SK-N-SH (cell line): ENCODE measurements at regions not wholly inside any gene's neighbourhood (a gene's known extent, or its start where the extent isn't known, plus 50 kb on each side); places are given as distances from the start of the nearest gene placed in this dataset.
A peak's percentile ranks its signal among the peaks of the same experiment; 100 is the strongest.

Source experiments
- CTCF ChIA-PET: fragments of 300-600, 350-600 bp; formaldehyde crosslinking; extraction: SDS; loops from one replicate; lab custom pipeline; 2021; lab: Yijun Ruan, JAX
- POLR2A ChIA-PET: fragments of 350-600 bp; sonication (Branson Sonifier 250); formaldehyde crosslinking; extraction: SDS; loops from one replicate; lab custom pipeline; 2020; ENCODE audit warnings: antibody characterized with exemption, inconsistent platforms; lab: Yijun Ruan, JAX
- DNase-seq: peaks from one replicate; pipeline ENCODE4 v3.0.0; 2012
- H2AFZ ChIP-seq: fragments of 200-600 bp; sonication (generic); 2 replicates; pipeline ENCODE4 v1.8.1; 2016; ENCODE audit warnings: antibody characterized with exemption, mild to moderate bottlenecking, low read depth
- H3F3A ChIP-seq: fragments of 200-600 bp; sonication (generic); replicated peaks from 2 replicates; pipeline ENCODE3; 2016; ENCODE audit warnings: antibody characterized with exemption, mild to moderate bottlenecking; ENCODE audit not compliant: insufficient read depth
- H3K27ac ChIP-seq, 2 experiments: fragments of 200-500 bp in 1 of 2; fragments of 200-600 bp in 1 of 2; sonication (Bioruptor generic) in 1 of 2; sonication (generic), shearing (Covaris generic) in 1 of 2; 2 replicates each; pipeline versions ENCODE4 v1.5.1 to v1.6.1; 2014 to 2016; ENCODE audit warnings: low read depth in 2 of 2, inconsistent platforms in 1 of 2, low read length in 1 of 2, mild to moderate bottlenecking in 1 of 2, mixed read lengths in 1 of 2
- H3K27me3 ChIP-seq: fragments of 200-600 bp; sonication (generic), shearing (Covaris generic); 2 replicates; pipeline ENCODE4 v1.6.1; 2016; ENCODE audit warnings: mixed run types; ENCODE audit not compliant: insufficient read depth
- H3K36me3 ChIP-seq, 2 experiments: fragments of 200-500 bp in 1 of 2; fragments of 200-600 bp in 1 of 2; sonication (Bioruptor generic) in 1 of 2; sonication (generic) in 1 of 2; replicated peaks in 1 of 2; 2 replicates each; pipeline versions ENCODE3 to v1.5.1; 2014 to 2016; ENCODE audit warnings: low read length in 1 of 2, mild to moderate bottlenecking in 1 of 2; ENCODE audit not compliant: insufficient read depth in 2 of 2, control insufficient read depth in 1 of 2
- H3K4me1 ChIP-seq, 2 experiments: fragments of 200-500 bp in 1 of 2; fragments of 200-600 bp in 1 of 2; sonication (Bioruptor generic) in 1 of 2; sonication (generic), shearing (Covaris generic) in 1 of 2; 2 replicates each; pipeline versions ENCODE4 v1.5.1 to v1.6.1; 2014 to 2016; ENCODE audit warnings: low read depth in 1 of 2, low read length in 1 of 2, mixed run types in 1 of 2; ENCODE audit not compliant: insufficient read depth in 2 of 2, control insufficient read depth in 1 of 2
- H3K4me2 ChIP-seq: fragments of 200-600 bp; sonication (generic), shearing (Covaris generic); 2 replicates; pipeline ENCODE4 v1.6.1; 2017; ENCODE audit warnings: mixed run types
- H3K4me3 ChIP-seq, 2 experiments: fragments of 200-500 bp in 1 of 2; fragments of 200-600 bp in 1 of 2; sonication (Bioruptor generic) in 1 of 2; sonication (generic), shearing (Covaris generic) in 1 of 2; 2 replicates each; pipeline versions ENCODE4 v1.5.1 to v1.8.1; 2014 to 2016; ENCODE audit warnings: low read depth in 2 of 2, inconsistent platforms in 1 of 2, low read length in 1 of 2, mild to moderate bottlenecking in 1 of 2, mixed read lengths in 1 of 2, moderate library complexity in 1 of 2
- H3K79me2 ChIP-seq: fragments of 200-600 bp; sonication (generic); 2 replicates; pipeline ENCODE4 v1.8.1; 2017; ENCODE audit warnings: mild to moderate bottlenecking; ENCODE audit not compliant: insufficient read depth
- H3K9ac ChIP-seq: fragments of 200-600 bp; sonication (generic); 2 replicates; pipeline ENCODE4 v1.6.1; 2017; ENCODE audit warnings: mixed run types
- H3K9me2 ChIP-seq: fragments of 200-600 bp; sonication (generic); 2 replicates; pipeline ENCODE4 v1.6.1; 2017; ENCODE audit warnings: mixed run types
- H3K9me3 ChIP-seq: fragments of 200-600 bp; sonication (generic); 2 replicates; pipeline ENCODE4 v1.6.1; 2017; ENCODE audit warnings: mixed run types, mild to moderate bottlenecking, moderate library complexity
- H4K20me1 ChIP-seq: fragments of 200-600 bp; sonication (generic); 2 replicates; pipeline ENCODE4 v1.6.1; 2017; ENCODE audit warnings: mild to moderate bottlenecking, mixed run types; ENCODE audit not compliant: insufficient read depth
- CTCF ChIP-seq: fragments of 200-600 bp; sonication (generic); IDR thresholded peaks from 2 replicates; pipeline ENCODE4 v1.6.1; 2017; ENCODE audit warnings: antibody characterized with exemption, mild to moderate bottlenecking, moderate library complexity
- ELF1 ChIP-seq: IDR thresholded peaks from 2 replicates; pipeline ENCODE4 v1.4.0; 2012
- FOXJ3 ChIP-seq: sonication (generic); formaldehyde crosslinking; IDR thresholded peaks from 2 replicates; pipeline ENCODE4 v1.5.1; 2020; ENCODE audit warnings: mild to moderate bottlenecking, missing genetic modification reagents
- GABPA ChIP-seq: IDR thresholded peaks from 2 replicates; pipeline ENCODE4 v1.4.0; 2012; ENCODE audit warnings: low read depth, mild to moderate bottlenecking
- GATA2 ChIP-seq: sonication (generic); formaldehyde crosslinking; IDR thresholded peaks from 2 replicates; pipeline ENCODE4 v1.5.0; 2020; ENCODE audit warnings: mild to moderate bottlenecking, missing genetic modification reagents
- IRF3 ChIP-seq: fragments of 150-350 bp; IDR thresholded peaks from 2 replicates; pipeline ENCODE4 v1.6.1; 2016; ENCODE audit warnings: mild to moderate bottlenecking, low read depth, low read length
- JUND ChIP-seq: IDR thresholded peaks from 2 replicates; pipeline ENCODE4 v1.4.0; 2012
- MAX ChIP-seq: IDR thresholded peaks from 2 replicates; pipeline ENCODE4 v1.4.0; 2012; ENCODE audit warnings: low read depth
- NFIC ChIP-seq: IDR thresholded peaks from 2 replicates; pipeline ENCODE4 v1.4.0; 2012; ENCODE audit warnings: borderline replicate concordance
- PBX3 ChIP-seq: IDR thresholded peaks from 2 replicates; pipeline ENCODE4; 2012
- POLR2AphosphoS5 ChIP-seq: IDR thresholded peaks from 2 replicates; pipeline ENCODE4 v1.6.1; 2012; ENCODE audit warnings: low read depth, low read length
- RCOR1 ChIP-seq: fragments of 150-350 bp; IDR thresholded peaks from 2 replicates; pipeline ENCODE4 v1.6.1; 2017; ENCODE audit warnings: antibody characterized with exemption, low read length
- RFX5 ChIP-seq: IDR thresholded peaks from 2 replicates; pipeline ENCODE4 v1.6.1; 2012; ENCODE audit warnings: mild to moderate bottlenecking, improper control_type of control experiment, low read length
- RXRA ChIP-seq: IDR thresholded peaks from 2 replicates; pipeline ENCODE4 v1.4.0; 2012; ENCODE audit warnings: low read depth, mild to moderate bottlenecking, borderline replicate concordance
- SMC3 ChIP-seq: IDR thresholded peaks from 2 replicates; pipeline ENCODE4 v1.6.1; 2012; ENCODE audit warnings: low read depth, low read length, improper control_type of control experiment
- TCF12 ChIP-seq: IDR thresholded peaks from 2 replicates; pipeline ENCODE4 v1.4.0; 2012
- TEAD4 ChIP-seq: IDR thresholded peaks from 2 replicates; pipeline ENCODE4 v1.4.0; 2012; ENCODE audit warnings: mild to moderate bottlenecking, borderline replicate concordance; ENCODE audit not compliant: insufficient read depth
- USF1 ChIP-seq: IDR thresholded peaks from 2 replicates; pipeline ENCODE4 v1.4.0; 2012; ENCODE audit warnings: low read depth, borderline replicate concordance
- USF2 ChIP-seq: fragments of 150-350 bp; IDR thresholded peaks from 2 replicates; pipeline ENCODE4 v1.6.1; 2017; ENCODE audit warnings: antibody characterized with exemption, low read length, low read depth, borderline replicate concordance
- YY1 ChIP-seq: IDR thresholded peaks from 2 replicates; pipeline ENCODE4 v1.4.0; 2012; ENCODE audit warnings: low read depth, mild to moderate bottlenecking
- WGBS: methylation state at CpG from one replicate; pipeline ENCODE4 v1.1.6; 2017; ENCODE audit warnings: low lambda C conversion rate; 5-methylcytosine and 5-hydroxymethylcytosine counted together

GRCh38 chr20:40848526-40848925, 159.5 kb upstream of the MAFB start:
- Histone ChIP-seq H3K9ac (no peak overlapping the region), H3K9me3 (no peaks in the 10 kb centered on the region), H4K20me1 (no peaks in the 10 kb centered on the region), H3K4me3 (no peak overlapping the region), H3K79me2 (no peaks in the 10 kb centered on the region), H3K4me1 (peaks cover 0 to 6% of the 10 kb centered on the region in 2 experiments; a peak in 1 of 4 replicates), H3K27ac (no peak overlapping the region), H3F3A (no peaks in the 10 kb centered on the region), H3K27me3 (no peaks in the 10 kb centered on the region), H3K4me2 (no peak overlapping the region), H2AFZ (no peak overlapping the region), H3K36me3 (no peaks in the 10 kb centered on the region), H3K9me2 (no peaks in the 10 kb centered on the region)
- POLR2A ChIA-PET: interaction anchor here (1.1 kb wide), 1 partner anchor 155 kb away, joined by 3 read pairs; no protein-coding TSS in a partner anchor
- DNase-seq: peak; percentile 24
- CTCF ChIA-PET: interaction anchor here (1.3 to 2.0 kb wide), 2 partner anchors 21 to 114 kb away, joined by 3 to 4 read pairs; no protein-coding TSS in a partner anchor
- 30% methylated on average over 8 of the region's 9 CpGs for WGBS
- TF ChIP-seq RXRA (no peak), PBX3 (no peak), IRF3 (no peak), JUND (no peak), USF2 (no peak), RCOR1 (no peak), YY1 (no peak), TCF12 (no peak), RFX5 (no peak)

GRCh38 chr20:40849456-40849855, 160.4 kb upstream of the MAFB start:
- H3K4me1 ChIP-seq: peaks cover 0 to 6% of the 10 kb centered on the region in 2 experiments; a peak in 1 of 4 replicates
- no peaks in the 10 kb centered on the region for H3K9me2 ChIP-seq
- no peak overlapping the region for H3K4me2 ChIP-seq
- H3F3A ChIP-seq: no peaks in the 10 kb centered on the region
- no peaks in the 10 kb centered on the region for H3K79me2 ChIP-seq
- no peak overlapping the region for H3K9ac ChIP-seq
- H3K36me3 ChIP-seq: no peaks in the 10 kb centered on the region
- H3K4me3 ChIP-seq: no peak overlapping the region
- no peak overlapping the region for H3K27ac ChIP-seq
- H3K9me3 ChIP-seq: no peaks in the 10 kb centered on the region
- POLR2A ChIA-PET: no interaction called here
- no peaks in the 10 kb centered on the region for H3K27me3 ChIP-seq
- H2AFZ ChIP-seq: no peak overlapping the region
- CTCF ChIA-PET: interaction anchor here (1.1 to 2.0 kb wide), 2 partner anchors 22 to 38 kb away, joined by 3 to 4 read pairs; no protein-coding TSS in a partner anchor
- DNase-seq: no peak
- H4K20me1 ChIP-seq: no peaks in the 10 kb centered on the region
- TF ChIP-seq NFIC: no peak
- TF ChIP-seq SMC3: no peak
- no peak for TF ChIP-seq FOXJ3
- no peak for TF ChIP-seq ELF1
- no peak for TF ChIP-seq USF2
- no peak for TF ChIP-seq RXRA
- no peak for TF ChIP-seq CTCF
- TF ChIP-seq GABPA: no peak
- no peak for TF ChIP-seq USF1
- TF ChIP-seq YY1: no peak
- no peak for TF ChIP-seq GATA2 (CRISPR knock-in tag)
- TF ChIP-seq RCOR1: no peak
- TF ChIP-seq IRF3: no peak
- no peak for TF ChIP-seq MAX
- no peak for TF ChIP-seq POLR2AphosphoS5
- TF ChIP-seq JUND: no peak
- TF ChIP-seq TEAD4: no peak
- no peak for TF ChIP-seq RFX5
- no peak for TF ChIP-seq TCF12
